Activated CD4-positive, alpha-beta T cell treated with anti-CD3 and anti-CD28 coated beads, Interleukin-2, Interleukin-4, amounts not matched to agents 100 ng/mL and 50 ng/mL, durations not matched to agents 16 hours and 8 hours (primary cell): ENCODE measurements at regions not wholly inside any gene's neighbourhood (a gene's known extent, or its start where the extent isn't known, plus 50 kb on each side); places are given as distances from the start of the nearest gene placed in this dataset.

Experiments used
- DNase-seq: peaks from one replicate; pipeline ENCODE4 v3.0.0-alpha.2; 2020; ENCODE audit warnings: low spot score

GRCh38 chr11:91955206-91955605 is 269.4 kb upstream of the FAT3 start:
- no peak for DNase-seq

- no peak for DNase-seq
Observed at GRCh38 chr11:91952056-91952455, 272.6 kb upstream of the FAT3 start.

GRCh38 chr11:91947215-91947820 is 277.3 kb upstream of the FAT3 start:
- no peak for DNase-seq

- no peak for DNase-seq
Observed at GRCh38 chr11:91946397-91946951, 278.1 kb upstream of the FAT3 start.

GRCh38 chr11:91935120-91935519 is 289.5 kb upstream of the FAT3 start:
- DNase-seq, result no peak

GRCh38 chr11:91932151-91932821 is 292.3 kb upstream of the FAT3 start:
- DNase-seq, result no peak

- no peak for DNase-seq
Observed at GRCh38 chr11:91927448-91927847, 297.2 kb upstream of the FAT3 start.

- no peak for DNase-seq
Observed at GRCh38 chr11:91926965-91927364, 297.7 kb upstream of the FAT3 start.

GRCh38 chr11:91922846-91923245 is 301.8 kb upstream of the FAT3 start:
- DNase-seq, result no peak

- no peak for DNase-seq
Observed at GRCh38 chr11:91921974-91922373, 302.6 kb upstream of the FAT3 start.

GRCh38 chr11:91913407-91913806 is 311.2 kb upstream of the FAT3 start:
- DNase-seq, result no peak

GRCh38 chr11:91912322-91912721 is 312.3 kb upstream of the FAT3 start:
- DNase-seq, result no peak

- no peak for DNase-seq
Observed at GRCh38 chr11:91906871-91907624, 317.6 kb upstream of the FAT3 start.

- DNase-seq, result no peak
Observed at GRCh38 chr11:91904792-91905785, 319.5 kb upstream of the FAT3 start.

GRCh38 chr11:91902312-91902711 is 322.3 kb upstream of the FAT3 start:
- DNase-seq, result no peak

GRCh38 chr11:91880660-91881059 is 344.0 kb upstream of the FAT3 start:
- DNase-seq, result no peak

GRCh38 chr11:91876746-91877145 is 347.9 kb upstream of the FAT3 start:
- no peak for DNase-seq

GRCh38 chr11:91872243-91872642 is 352.4 kb upstream of the FAT3 start:
- no peak for DNase-seq

- DNase-seq, result no peak
Observed at GRCh38 chr11:91871791-91872190, 352.8 kb upstream of the FAT3 start.

GRCh38 chr11:91871048-91871447 is 353.6 kb upstream of the FAT3 start:
- no peak for DNase-seq

GRCh38 chr11:91869686-91870085 is 354.9 kb upstream of the FAT3 start:
- DNase-seq, result no peak

GRCh38 chr11:91866642-91867041 is 358.0 kb upstream of the FAT3 start:
- DNase-seq, result no peak
